Ureter (tissue), 1 donor: ENCODE measurements at regions not wholly inside any gene's neighbourhood (a gene's known extent, or its start where the extent isn't known, plus 50 kb on each side); places are given as distances from the start of the nearest gene placed in this dataset.
"Not testable (repeated sequence)": the region's sequence is repeated elsewhere in the genome, so short reads cannot be mapped to it uniquely, and the experiment has no call there.

Experiments
- DNase-seq: peaks from one replicate; pipeline ENCODE4 v3.0.0-alpha.2; 2020; ENCODE audit warnings: low spot score
- donor health status: DM: yes; HTN: yes; CAD: no.

GRCh38 chr12:107826276-107826675, 51.8 kb downstream of the ASCL4 start:
- DNase-seq: no peak

- no peak for DNase-seq
Observed at GRCh38 chr12:107829271-107829670, 54.8 kb downstream of the ASCL4 start.

- DNase-seq: no peak
Observed at GRCh38 chr12:107832441-107832840, 57.9 kb downstream of the ASCL4 start.

GRCh38 chr12:107840186-107840585, 65.7 kb downstream of the ASCL4 start:
- DNase-seq: no peak

GRCh38 chr12:107843351-107844311, 69.1 kb downstream of the ASCL4 start:
- DNase-seq: no peak

GRCh38 chr12:107844312-107844921, 69.9 kb downstream of the ASCL4 start:
- no peak for DNase-seq

- DNase-seq: no peak
Observed at GRCh38 chr12:107845226-107845979, 70.9 kb downstream of the ASCL4 start.

GRCh38 chr12:107845980-107846659, 71.6 kb downstream of the ASCL4 start:
- DNase-seq: no peak

GRCh38 chr12:107847430-107847829, 72.9 kb downstream of the ASCL4 start:
- DNase-seq: no peak

GRCh38 chr12:107847830-107848229, 73.3 kb downstream of the ASCL4 start:
- no peak for DNase-seq

GRCh38 chr12:107853479-107853878, 79.0 kb downstream of the ASCL4 start:
- DNase-seq: no peak

GRCh38 chr12:107855471-107855870, 81.0 kb downstream of the ASCL4 start:
- DNase-seq: no peak

GRCh38 chr12:107856096-107856495, 81.6 kb downstream of the ASCL4 start:
- DNase-seq: no peak

- DNase-seq: no peak
Observed at GRCh38 chr12:107857191-107857590, 82.7 kb downstream of the ASCL4 start.

- no peak for DNase-seq
Observed at GRCh38 chr12:107859367-107859766, 84.9 kb downstream of the ASCL4 start.

GRCh38 chr12:107864235-107864634, 89.7 kb downstream of the ASCL4 start:
- no peak for DNase-seq

GRCh38 chr12:107864727-107865126, 90.2 kb downstream of the ASCL4 start:
- not testable (repeated sequence) for DNase-seq

GRCh38 chr12:107873223-107873622, 98.7 kb downstream of the ASCL4 start:
- DNase-seq: no peak

- DNase-seq: no peak
Observed at GRCh38 chr12:107875786-107876185, 101.3 kb downstream of the ASCL4 start.

- DNase-seq: no peak
Observed at GRCh38 chr12:107884769-107885694, 110.5 kb downstream of the ASCL4 start.

GRCh38 chr12:107888789-107889188, 114.3 kb downstream of the ASCL4 start:
- no peak for DNase-seq
